A673 (cell line): ENCODE measurements at regions not wholly inside any gene's neighbourhood (a gene's known extent, or its start where the extent isn't known, plus 50 kb on each side); places are given as distances from the start of the nearest gene placed in this dataset.

Experiments used
- BruUV-seq: library from RNA; stranded (reverse); fragments of 400-500 nt; replicated peaks from 2 replicates; lab custom pipeline; 2021; lab: Mats Ljungman, UMichigan
- CTCF ChIA-PET: fragments of 300-600 bp; sonication (Branson Sonifier 250); formaldehyde crosslinking; loops from one replicate; lab custom pipeline; 2022; ENCODE audit warnings: antibody characterized with exemption; lab: Charles Lee
- POLR2A ChIA-PET: fragments of 300-600 bp; sonication (Branson Sonifier 250); formaldehyde crosslinking; loops from one replicate; lab custom pipeline; 2022; ENCODE audit warnings: antibody characterized with exemption; ENCODE audit not compliant: low non-redundant PET; lab: Charles Lee
- DNase-seq: peaks from one replicate; pipeline ENCODE4 v3.0.0-alpha.2; 2015; ENCODE audit warnings: low spot score
- H3K27ac ChIP-seq: fragments of 200-600 bp; sonication (generic); 2 replicates; pipeline ENCODE4 v1.5.1; 2016; ENCODE audit warnings: mixed run types, low read depth, mild to moderate bottlenecking, mixed read lengths, antibody characterized with exemption, low read length; ENCODE audit not compliant: poor library complexity, severe bottlenecking
- H3K27me3 ChIP-seq: fragments of 200-600 bp; sonication (generic); replicated peaks from 2 replicates; pipeline ENCODE4 v1.6.1; 2017; ENCODE audit warnings: mixed run types, low read depth, mild to moderate bottlenecking, mixed read lengths, antibody characterized with exemption, low read length; ENCODE audit not compliant: insufficient read depth, poor library complexity
- H3K36me3 ChIP-seq: fragments of 200-600 bp; sonication (generic); 2 replicates; pipeline ENCODE4 v1.6.1; 2016; ENCODE audit warnings: mixed run types, mild to moderate bottlenecking, mixed read lengths, antibody characterized with exemption, low read length; ENCODE audit not compliant: insufficient read depth, poor library complexity, severe bottlenecking
- H3K4me1 ChIP-seq: fragments of 200-600 bp; sonication (generic); 2 replicates; pipeline ENCODE4 v1.6.1; 2017; ENCODE audit warnings: mixed run types, mild to moderate bottlenecking, mixed read lengths, antibody characterized with exemption, low read length; ENCODE audit not compliant: insufficient read depth, poor library complexity, severe bottlenecking
- H3K4me3 ChIP-seq: fragments of 200-600 bp; sonication (generic); 2 replicates; pipeline ENCODE4 v1.5.1; 2016; ENCODE audit warnings: low read depth, mixed run types, mild to moderate bottlenecking, mixed read lengths, low read length; ENCODE audit not compliant: poor library complexity, severe bottlenecking
- H3K9me3 ChIP-seq: fragments of 200-600 bp; sonication (generic); 2 replicates; pipeline ENCODE4 v1.6.1; 2016; ENCODE audit warnings: mixed run types, low read depth, mild to moderate bottlenecking, mixed read lengths, antibody characterized with exemption, low read length; ENCODE audit not compliant: poor library complexity, severe bottlenecking
- EZH2 ChIP-seq: fragments of 200-600 bp; sonication (generic); IDR thresholded peaks from 2 replicates; pipeline ENCODE4 v1.6.1; 2017; ENCODE audit warnings: borderline replicate concordance, low read depth, mild to moderate bottlenecking, mixed read lengths, antibody characterized with exemption, low read length; ENCODE audit not compliant: poor library complexity, severe bottlenecking
- intact Hi-C: fragments of 100-400 bp; cut with micrococcal nuclease; formaldehyde crosslinking; loops from one replicate; pipeline ENCODE4 v1.10.0; 2022; ENCODE audit not compliant: unreplicated experiment
- TF ChIP-seq, protein P1 (sequence below): fragments of 300-800, 200-600 bp; sonication (generic); conservative IDR thresholded peaks from 2 replicates; pipeline ENCODE4 v1.5.1; 2017; ENCODE audit warnings: low read depth, mild to moderate bottlenecking, antibody characterized with exemption, low read length, moderate library complexity, mixed read lengths

DNA sequence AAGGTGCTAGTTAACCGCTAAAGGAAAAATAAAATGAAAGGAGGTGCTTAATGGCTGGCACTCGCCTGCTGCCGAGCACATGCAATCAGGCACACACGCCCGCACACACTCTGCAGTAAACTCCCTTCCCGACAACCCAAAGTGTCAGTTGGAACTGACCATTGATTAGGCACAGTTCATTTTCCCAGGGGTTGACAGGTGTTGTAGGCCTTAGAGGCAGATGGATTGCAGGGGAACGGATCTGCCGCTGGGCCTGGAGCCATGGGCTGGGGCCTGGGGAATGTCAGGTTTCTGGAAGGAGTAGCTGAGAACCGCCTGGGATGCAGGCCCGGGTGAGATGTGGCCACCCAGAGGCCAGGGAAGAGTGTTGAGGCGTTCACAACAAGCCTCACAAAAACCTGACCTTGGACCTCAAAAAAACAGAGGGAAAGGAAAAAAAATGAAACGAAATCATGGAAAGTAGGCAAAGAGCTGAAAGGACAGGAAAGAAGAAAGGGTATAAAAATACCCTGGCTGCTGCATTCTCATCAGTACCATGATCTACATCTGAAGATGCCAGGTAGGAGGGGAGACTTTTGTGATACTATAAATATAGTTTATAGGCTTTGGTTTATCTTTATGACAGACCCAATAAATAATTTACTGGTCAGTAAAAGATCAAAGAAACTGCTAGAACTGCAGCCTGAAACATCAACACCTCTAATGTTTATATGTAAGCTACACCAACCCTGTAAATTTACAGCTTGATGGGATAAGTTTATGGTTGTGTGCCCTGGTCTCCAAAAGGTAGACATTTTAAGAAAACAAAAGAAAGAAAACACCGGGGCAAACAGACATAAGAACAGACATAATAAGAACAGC lies 313.4 kb downstream of the BUD13 start:
- no peak overlapping the region for H3K4me3 ChIP-seq
- intact Hi-C loops = no loop called here
- no TSS peak for BruUV-seq
- DNase-seq = no peak
- ChIA-PET CTCF (no interaction called here), POLR2A (no interaction called here)
- H3K9me3 ChIP-seq = no peaks in the 10 kb centered on the region
- peaks cover 10% of the 10 kb centered on the region for H3K27me3 ChIP-seq
- H3K36me3 ChIP-seq = no peaks in the 10 kb centered on the region
- no peak overlapping the region for H3K27ac ChIP-seq
- no peaks in the 10 kb centered on the region for H3K4me1 ChIP-seq
- no peak for TF ChIP-seq EZH2
- TF ChIP-seq, protein P1, sequence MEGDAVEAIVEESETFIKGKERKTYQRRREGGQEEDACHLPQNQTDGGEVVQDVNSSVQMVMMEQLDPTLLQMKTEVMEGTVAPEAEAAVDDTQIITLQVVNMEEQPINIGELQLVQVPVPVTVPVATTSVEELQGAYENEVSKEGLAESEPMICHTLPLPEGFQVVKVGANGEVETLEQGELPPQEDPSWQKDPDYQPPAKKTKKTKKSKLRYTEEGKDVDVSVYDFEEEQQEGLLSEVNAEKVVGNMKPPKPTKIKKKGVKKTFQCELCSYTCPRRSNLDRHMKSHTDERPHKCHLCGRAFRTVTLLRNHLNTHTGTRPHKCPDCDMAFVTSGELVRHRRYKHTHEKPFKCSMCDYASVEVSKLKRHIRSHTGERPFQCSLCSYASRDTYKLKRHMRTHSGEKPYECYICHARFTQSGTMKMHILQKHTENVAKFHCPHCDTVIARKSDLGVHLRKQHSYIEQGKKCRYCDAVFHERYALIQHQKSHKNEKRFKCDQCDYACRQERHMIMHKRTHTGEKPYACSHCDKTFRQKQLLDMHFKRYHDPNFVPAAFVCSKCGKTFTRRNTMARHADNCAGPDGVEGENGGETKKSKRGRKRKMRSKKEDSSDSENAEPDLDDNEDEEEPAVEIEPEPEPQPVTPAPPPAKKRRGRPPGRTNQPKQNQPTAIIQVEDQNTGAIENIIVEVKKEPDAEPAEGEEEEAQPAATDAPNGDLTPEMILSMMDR = no peak

DNA sequence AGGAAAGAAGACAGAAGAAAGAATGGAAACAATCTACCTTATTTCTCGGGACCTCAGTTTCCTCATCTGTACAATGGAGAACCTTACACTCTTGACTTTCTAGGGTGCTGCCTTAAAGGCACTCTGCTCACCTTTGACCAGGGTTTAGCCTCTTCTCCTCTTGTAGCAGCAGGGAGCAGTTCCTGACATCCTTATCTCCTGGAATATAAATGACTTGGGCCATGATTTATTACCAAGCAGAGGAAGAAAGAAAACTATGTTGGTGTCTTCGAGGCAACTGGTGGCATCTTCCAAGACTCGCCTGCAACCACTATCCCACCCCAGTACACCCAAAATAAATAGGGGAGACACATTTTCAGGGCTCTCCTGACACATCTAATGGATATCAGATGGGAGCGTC lies 314.2 kb downstream of the BUD13 start:
- BruUV-seq = no TSS peak
- H3K9me3 ChIP-seq = no peaks in the 10 kb centered on the region
- no peak overlapping the region for H3K4me3 ChIP-seq
- peaks cover 6% of the 10 kb centered on the region for H3K27me3 ChIP-seq
- no peak overlapping the region for H3K27ac ChIP-seq
- CTCF ChIA-PET = no interaction called here
- POLR2A ChIA-PET = no interaction called here
- no peaks in the 10 kb centered on the region for H3K36me3 ChIP-seq
- DNase-seq = no peak
- no peaks in the 10 kb centered on the region for H3K4me1 ChIP-seq
- TF ChIP-seq EZH2 = no peak
- TF ChIP-seq, protein P1 = no peak
- intact Hi-C loops = no loop called here

DNA sequence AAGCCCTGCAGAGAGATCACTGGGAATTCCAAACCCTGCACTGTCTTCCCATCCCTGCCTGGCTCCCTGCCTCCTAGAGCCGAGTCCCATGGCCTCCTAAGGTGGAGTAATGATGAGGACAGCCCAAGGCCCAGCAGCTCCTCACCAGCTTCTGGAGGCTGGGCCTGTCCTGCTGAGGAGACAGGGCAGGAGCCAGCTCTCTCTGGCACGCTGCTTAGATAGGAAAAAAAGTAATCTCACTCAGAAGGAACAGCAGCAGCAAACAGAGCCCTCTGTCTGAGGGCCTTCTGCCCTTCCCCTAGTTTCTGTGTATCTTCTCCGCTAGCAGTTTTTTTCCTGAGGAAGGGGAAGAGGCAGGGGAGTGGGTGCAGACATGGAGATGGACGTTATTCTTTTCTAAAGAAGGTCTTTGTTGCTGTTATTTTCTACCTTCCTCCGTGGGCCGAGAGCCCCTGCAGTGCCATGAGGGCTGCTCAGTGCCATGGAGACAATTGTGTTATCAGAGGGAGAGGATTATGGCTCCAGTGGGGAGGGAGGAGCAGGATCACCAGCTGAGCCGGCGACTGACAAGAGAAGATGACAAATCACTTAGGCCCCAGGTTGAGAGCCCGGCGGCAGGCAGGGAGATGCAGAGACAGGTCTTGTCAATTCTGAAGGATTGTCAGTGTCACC lies 315.3 kb downstream of the BUD13 start:
- no peak for DNase-seq
- intact Hi-C loops = no loop called here
- H3K4me3 ChIP-seq = no peak overlapping the region
- no peaks in the 10 kb centered on the region for H3K36me3 ChIP-seq
- no TSS peak for BruUV-seq
- TF ChIP-seq, protein P1 = no peak
- no peak for TF ChIP-seq EZH2
- ChIA-PET CTCF (no interaction called here), POLR2A (no interaction called here)
- H3K9me3 ChIP-seq = no peaks in the 10 kb centered on the region
- no peaks in the 10 kb centered on the region for H3K27me3 ChIP-seq
- no peak overlapping the region for H3K27ac ChIP-seq
- no peaks in the 10 kb centered on the region for H3K4me1 ChIP-seq
